ENCODE measurements at regions not wholly inside any gene's neighbourhood (a gene's known extent, or its start where the extent isn't known, plus 50 kb on each side); places are given as distances from the start of the nearest gene placed in this dataset.

DNA sequence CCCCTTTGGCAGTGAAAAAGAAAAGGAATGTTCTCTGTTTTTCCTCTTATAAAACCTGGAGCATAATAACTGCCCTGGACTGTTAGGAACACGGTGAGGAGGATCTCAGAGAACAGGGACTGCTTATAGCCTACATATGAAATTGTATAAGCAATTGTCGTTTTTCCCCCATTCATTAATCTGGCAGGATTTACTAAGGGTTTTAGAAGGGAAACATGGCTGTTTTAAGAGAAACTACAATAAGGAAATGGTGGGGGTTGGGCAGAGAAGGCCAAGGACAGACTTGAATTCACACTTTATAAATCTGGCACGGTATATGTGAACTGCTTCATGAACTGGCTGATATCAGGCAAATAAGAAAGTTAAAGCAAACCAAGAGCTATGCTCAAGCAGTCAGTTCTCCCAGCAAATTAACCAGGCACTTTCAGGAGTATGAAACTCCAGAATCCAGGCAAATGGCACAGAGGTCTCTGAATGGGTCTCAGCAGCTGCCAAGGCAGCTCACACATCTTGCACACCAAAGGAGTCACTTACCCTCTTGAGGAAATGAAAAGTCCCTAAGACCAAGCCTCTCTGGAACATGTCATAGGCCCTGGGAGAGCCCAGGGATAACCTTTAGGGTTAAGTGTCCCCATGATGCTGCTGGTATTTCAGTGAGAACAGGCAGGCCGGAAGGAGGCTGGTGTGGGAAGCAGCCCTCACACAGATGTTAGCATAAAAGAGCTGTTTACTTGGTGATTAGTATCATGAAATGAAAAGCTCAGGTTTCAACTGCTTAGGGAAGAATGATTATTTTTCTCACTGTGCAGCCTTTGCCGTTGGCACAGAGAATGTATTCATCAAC lies 260.5 kb upstream of the MARCKS start:
- DNase-seq, result no peak

- no peak for DNase-seq
Observed at GRCh38 chr6:113597231-113597583, 259.9 kb upstream of the MARCKS start.

DNA sequence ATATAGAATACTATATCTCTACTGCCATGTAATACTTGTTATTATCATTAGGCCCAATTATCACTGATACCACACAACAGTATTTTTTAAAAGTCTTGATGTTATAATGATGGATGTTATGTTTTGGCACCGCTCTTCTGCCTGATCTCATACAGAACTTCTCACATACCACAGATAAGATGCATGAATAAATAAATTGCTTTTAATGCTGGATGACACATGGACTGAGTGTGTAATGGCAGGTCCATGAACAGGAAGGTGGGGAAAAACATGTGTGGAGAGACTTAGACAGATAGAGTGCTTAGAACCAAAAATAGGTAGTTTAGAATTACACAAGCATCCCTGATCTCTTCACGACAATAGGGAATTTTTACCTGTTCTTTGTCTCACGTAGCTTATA lies 258.4 kb upstream of the MARCKS start:
- DNase-seq, result no peak

GRCh38 chr6:113599444-113599843 lies 257.7 kb upstream of the MARCKS start:
- no peak for DNase-seq

DNA sequence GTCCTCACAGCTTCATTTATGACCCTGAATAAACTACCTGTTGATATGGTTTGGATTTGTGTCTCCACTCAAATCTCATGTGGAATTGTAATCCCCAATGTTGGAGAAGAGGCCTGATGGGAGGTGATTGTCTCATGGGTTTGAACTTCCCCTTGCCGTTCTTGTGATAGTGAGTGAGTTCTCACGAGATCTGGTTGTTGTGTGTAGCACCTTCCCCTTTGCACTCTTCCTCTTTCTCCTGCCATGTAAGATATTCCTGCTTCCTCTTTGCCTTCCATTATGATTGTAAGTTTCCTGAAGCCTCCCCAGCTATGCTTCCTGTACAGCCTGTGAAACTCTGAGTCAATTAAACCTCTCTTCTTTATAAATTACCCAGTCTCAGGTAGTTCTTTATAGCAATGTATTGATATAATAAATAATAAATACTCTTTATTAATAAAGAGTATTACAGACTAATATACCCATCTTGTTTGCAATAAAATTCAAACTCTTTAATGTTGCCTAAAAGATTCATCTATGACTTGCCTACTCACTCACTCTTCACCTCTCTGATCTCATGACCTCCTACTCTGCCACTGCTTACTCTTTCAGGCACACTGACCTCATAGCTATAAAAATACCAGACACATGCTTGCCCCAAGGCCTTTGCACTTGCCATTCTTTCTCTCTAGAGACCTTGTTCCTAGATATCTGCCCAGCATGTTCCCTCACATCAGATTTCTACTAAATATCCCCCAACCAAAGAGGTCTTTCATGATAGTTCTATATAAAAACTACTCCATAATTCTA lies 256.4 kb upstream of the MARCKS start:
- no peak for DNase-seq

GRCh38 chr6:113607821-113608545 lies 249.2 kb upstream of the MARCKS start:
- DNase-seq, result no peak

DNA sequence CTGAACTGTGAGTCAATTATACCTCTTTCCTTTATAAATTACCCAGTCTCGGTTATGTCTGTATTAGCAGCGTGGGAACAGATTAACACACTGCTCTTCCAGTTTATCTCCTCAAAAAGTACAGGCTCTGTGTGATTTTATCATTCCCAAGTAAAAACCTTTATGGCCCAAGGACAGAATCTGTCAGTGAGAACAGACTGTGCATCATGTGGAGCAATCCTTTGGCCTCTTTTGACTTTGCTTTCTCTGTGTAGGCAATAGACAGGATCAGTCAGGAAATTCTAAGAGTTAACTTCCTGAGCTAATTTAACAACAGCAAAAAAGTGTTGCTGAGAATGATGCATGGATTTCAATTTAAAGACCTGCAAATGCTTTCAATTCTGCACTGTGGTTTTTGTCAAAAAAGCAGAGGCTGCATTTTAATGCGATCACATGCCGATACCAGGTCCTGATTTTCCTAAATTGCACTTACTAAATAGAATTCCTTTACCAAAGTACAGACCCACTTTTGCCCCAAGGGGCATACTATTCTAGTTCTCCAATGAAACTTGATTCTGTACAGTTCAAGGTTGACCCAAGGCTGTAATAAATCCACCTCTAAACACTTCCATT lies 246.7 kb upstream of the MARCKS start:
- no peak for DNase-seq

DNA sequence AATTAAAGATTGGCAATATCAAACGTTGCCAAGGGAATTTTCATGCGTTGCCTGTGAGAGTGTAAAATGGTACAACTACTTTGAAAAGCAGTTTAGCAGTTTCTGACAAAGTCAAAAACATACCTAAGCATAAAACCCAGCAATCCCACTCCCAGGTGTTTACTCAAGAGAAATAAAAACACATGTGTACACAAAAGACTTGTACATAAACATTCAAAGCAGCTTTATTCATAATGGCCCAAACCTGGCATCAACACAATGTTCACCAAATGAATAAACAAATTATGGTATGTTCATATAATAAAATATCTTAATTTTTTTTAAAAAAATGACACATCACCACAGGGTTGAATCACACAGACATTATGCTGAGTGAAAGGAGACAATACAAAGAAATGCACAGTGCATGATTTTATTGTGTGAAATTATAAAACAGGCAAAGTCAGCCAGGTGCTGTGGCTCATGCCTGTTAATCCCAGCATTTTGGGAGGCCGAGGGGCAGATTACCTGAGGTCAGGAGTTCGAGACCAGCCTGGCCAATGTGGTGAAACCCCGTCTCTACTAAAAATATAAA lies 240.4 kb upstream of the MARCKS start:
- DNase-seq, result no peak

- no peak for DNase-seq
Observed at GRCh38 chr6:113619077-113619476, 238.1 kb upstream of the MARCKS start.

- no peak for DNase-seq
Observed at GRCh38 chr6:113620386-113620785, 236.8 kb upstream of the MARCKS start.

- no peak for DNase-seq
Observed at GRCh38 chr6:113622254-113622653, 234.9 kb upstream of the MARCKS start.

- no peak for DNase-seq
Observed at GRCh38 chr6:113623129-113623528, 234.0 kb upstream of the MARCKS start.

DNA sequence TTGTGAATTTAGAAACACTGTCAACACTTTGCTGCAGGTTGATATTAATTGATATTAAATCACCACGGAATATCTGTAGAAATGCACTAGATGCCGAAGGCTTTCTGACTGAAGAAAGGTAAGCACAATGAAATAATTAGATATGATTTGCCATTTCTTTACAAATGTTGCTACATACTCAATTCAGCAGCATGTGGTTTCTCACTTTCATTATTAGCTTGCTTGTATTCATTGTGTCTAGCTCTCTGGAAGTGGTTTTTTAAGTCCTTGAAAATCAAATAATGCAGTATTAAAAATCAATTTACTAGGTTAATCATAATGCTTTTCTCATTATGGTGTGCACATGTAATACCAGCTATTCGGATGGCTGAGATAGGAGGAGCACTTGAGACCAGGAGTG lies 231.3 kb upstream of the MARCKS start:
- no peak for DNase-seq

GRCh38 chr6:113626475-113626874 lies 230.7 kb upstream of the MARCKS start:
- DNase-seq, result no peak

- DNase-seq, result no peak
Observed at GRCh38 chr6:113627480-113627879, 229.7 kb upstream of the MARCKS start.

GRCh38 chr6:113629256-113629655 lies 227.9 kb upstream of the MARCKS start:
- no peak for DNase-seq

DNA sequence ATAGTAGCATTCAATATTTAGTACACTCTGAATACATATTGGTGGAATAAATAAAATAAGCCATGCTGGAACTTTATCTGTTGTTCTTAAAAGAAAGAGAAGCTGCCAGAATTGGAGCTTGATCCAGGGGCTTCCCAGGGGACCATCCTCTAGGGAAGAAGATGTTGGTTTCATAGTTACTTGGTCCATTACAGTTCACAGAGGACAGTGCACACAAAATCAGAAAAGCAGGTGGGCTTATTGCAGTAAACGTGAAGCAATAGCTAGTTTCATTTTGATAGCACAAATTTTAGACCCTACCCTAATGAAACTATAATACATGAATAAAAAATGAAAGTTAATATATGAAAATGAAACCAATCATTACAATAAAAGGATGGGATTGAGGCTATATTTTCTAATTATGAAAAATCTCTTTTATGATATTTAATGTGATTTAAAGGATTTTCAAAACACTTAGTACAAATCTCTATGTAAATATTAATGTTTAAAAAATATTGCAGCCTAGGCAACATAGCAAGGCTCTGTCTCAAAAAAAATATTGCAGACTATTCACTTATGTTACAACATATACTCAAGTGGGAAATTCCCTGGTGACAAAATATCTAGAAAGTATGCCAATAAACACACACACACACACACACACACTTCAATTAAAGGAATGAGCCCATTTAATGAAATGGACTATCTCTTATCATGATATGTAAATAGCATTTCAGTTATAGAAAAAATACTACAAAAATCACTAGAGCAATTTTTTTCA lies 227.0 kb upstream of the MARCKS start:
- no peak for DNase-seq

DNA sequence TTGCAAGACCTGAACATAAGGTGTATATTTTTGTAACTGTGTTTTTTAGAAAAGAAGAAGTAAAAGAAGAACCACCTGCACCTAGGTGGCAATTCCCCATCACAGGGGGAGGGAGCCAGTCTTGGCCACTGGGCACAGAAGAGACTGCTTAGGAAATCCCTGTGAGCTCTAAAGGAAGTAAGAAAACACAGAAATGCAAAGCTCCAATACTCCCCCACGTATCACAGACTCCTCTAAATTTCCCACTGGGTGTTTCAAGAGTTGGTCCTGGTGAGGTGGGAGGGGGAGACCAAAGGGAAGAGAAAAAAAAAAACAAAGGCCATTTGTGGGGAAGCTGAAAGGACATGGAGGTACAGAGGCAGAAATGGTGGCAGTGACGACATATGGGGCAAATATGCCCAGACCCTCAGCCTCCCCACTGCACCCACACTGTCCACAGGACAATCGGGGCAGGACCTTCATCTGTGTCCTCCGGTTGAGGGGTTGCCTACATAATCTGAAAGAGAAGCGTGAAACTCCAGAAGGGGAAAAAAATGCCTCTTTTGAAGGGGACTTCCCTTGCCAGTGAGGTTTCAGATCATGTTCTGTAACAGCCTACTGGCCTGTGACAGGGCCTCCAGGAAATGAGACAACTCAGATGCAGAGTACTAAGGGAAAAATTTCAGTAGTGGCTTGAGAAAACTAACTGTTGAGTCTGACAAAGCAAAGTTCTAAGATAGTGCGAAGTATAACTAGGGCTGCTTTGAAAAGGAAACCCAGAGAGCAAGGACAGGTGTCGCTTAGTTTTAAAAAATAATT lies 226.2 kb upstream of the MARCKS start:
- peak in 1 of 2 donors; percentile 1 for DNase-seq

- no peak for DNase-seq
Observed at GRCh38 chr6:113631666-113632065, 225.5 kb upstream of the MARCKS start.

GRCh38 chr6:113632220-113632864 lies 224.8 kb upstream of the MARCKS start:
- peak; percentile 4 to 19 for DNase-seq

DNA sequence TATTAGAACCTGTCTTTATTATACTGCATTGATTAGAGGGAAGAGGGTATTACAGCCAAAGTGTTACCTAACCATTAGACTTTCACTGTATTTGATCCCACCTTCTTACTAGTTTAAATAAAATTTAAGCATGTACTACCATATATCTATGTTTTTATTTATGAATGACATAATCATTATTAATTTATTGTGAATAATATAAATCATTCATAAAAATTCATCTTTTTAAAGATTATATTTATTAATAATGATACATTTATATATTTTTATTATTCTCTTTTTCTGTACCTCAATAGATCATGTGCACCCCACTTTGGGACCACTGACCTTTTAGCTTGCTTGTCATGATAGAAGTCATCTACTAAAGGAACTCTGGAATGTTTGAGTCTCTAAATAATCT lies 223.5 kb upstream of the MARCKS start:
- DNase-seq, result no peak
